Renal cortical epithelial cell (primary cell): ENCODE measurements at regions not wholly inside any gene's neighbourhood (a gene's known extent, or its start where the extent isn't known, plus 50 kb on each side); places are given as distances from the start of the nearest gene placed in this dataset.

Source experiments
- DNase-seq: peaks from one replicate; pipeline ENCODE4 v3.0.0-alpha.2; 2011; ENCODE audit warnings: low read depth

DNA sequence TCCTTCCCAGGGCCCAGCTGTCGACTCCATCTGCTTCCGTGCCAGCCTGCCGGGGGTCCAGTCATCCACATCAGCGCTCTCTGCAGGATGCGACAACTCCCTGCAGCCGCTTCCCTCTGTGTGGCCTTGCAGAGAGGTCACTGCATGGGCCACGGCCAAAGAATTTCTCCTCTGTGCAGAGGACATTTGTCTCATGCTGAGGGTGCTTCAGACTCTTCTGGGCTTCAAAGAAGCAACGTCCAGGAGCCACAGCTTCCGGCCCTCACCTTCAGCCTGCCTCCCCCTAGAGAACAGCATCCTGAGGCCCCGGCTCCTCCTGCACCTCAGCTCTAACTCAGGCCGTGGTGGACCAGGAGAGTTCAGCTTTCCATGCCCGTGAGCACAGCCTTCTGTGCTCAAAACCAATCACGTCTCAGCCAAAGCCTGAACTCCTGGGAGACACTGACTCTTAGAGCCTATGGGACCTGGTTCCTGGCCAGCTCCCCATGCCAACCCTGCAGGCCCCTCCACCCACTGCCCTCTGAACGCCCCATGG lies 258.9 kb downstream of the BRD1 start:
- DNase-seq: no peak

DNA sequence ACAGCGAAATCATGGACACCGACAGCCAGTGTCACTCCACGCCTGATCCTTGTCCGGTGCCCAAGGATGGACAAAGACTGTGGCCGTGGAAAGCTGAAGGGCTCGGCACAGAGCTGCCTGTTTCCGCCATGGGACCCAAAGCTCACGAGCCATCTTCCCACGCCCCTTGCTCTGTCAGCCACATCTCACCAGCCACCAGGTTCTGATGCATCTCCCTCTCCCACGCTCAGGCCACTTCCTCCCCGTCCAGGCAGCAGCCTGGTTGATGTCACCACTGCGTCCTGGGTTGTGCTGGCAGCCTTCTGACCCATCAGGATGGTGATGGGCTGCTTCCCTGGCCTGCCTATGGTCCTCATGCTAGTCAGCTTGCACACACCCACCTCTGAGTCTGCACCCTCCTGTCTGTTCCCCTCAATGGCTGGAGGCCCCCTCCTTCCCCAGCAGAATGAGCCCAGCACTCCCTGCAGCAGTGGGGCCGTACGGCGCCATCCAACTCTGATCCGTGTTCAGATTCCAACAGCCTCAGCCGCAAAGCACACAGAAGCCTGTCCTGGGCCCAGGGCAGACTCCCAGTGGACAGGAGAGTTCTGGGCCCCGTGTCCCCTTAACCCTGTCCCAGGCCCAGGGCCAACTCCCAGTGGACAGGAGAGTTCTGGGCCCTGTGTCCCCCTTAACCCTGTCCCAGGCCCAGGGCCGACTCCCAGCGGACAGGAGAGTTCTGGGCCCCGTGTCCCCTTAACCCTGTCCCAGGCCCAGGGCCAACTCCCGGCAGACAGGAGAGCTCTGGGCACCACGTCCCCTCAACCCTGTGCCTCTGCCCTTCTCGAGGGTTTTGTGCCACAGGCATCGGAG lies 259.5 kb downstream of the BRD1 start:
- no peak for DNase-seq

DNA sequence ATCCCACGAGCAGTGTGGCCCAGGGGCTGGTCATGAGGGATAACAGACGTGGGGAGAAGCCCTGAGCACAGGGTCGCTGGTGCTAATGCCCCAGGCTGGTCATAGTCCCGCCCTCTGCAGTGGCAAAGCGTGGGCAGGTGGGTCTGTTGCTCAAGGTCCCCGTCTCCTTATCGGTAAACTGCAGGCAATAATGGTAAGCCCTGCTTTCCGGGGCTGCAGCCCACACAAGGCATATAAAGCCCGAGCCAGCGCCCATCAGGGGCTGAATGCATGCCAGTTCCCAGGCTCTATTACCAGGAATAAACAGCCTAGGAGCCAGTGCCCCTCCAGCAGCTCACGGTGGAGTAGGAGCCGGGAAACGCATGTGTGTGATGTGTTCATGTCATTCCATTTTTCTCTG lies 261.0 kb downstream of the BRD1 start:
- no peak for DNase-seq

DNA sequence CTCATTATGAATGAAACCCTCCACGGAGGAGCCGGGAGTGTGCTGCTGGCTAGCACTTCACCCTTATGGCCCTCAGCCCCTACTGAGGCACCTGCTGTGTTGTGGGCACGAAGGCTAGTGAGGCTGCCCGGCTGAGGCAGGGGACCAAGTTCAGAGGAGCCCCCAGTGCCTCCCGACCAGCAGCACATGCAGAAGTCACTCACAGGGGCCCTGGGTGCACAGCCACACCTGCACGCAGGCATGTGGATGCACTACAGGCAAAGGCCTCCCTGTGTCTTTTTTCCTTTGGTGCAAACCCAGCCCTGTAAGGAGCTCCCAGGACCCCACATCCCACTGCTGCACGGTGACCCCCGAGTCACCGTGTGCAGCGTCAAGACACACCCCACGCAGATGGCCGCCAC lies 261.5 kb downstream of the BRD1 start:
- DNase-seq: no peak

DNA sequence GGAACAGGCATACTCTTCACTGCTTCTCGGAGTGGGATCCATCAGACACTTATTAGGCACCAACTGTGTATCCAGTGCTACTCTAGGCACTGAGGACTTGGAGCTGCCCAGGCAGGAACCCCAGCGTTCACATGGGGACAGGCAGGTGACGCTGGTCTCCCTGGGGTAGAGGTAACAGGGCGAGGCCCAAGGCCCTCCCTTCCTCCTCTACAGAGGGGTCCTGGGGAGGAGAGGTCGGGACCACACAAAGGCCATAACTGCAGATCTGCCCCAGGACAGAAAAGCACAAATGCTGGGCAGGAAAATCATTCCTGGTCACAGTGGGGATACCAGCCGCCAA lies 262.2 kb downstream of the BRD1 start:
- no peak for DNase-seq

DNA sequence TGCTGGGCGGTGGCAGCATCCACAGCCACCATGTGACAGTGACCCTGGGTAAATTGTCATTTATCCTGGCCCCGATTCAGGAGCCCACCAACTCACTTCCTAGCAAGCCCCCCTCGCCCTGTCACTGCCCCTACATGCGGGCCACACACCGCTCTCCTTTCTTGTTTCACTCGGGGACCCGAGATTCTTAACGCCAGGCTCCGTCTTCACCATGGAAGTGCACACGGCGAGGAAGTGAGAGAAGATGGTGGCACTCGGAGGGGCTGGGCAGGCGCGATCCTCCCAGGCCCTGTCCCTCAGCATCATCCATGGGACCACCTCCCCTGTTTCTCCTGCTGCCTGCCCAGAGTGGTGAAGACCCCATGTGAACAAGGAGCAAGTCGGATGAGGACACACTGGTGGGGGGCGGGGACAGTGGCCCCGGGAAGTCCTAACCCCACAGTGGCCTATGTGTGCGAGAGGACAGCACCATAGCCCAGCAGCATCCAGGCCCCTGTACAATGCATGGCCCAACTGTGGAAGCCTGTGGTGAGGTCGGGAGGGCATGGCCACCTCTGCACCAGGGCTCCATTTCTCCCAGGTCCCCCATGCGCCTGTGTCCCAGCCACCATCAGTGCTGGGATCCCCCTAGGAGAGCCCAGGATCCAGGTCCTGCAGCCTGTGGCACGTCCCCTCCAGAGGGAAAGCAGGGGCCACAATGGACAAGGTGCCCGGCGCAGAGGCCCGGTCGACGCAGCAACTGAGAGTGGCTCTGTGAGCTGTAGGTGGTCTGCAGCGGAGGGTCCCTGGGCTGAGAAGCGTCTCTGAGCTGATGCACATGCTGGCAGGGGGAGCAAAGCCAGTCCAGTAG lies 262.8 kb downstream of the BRD1 start:
- DNase-seq: no peak

DNA sequence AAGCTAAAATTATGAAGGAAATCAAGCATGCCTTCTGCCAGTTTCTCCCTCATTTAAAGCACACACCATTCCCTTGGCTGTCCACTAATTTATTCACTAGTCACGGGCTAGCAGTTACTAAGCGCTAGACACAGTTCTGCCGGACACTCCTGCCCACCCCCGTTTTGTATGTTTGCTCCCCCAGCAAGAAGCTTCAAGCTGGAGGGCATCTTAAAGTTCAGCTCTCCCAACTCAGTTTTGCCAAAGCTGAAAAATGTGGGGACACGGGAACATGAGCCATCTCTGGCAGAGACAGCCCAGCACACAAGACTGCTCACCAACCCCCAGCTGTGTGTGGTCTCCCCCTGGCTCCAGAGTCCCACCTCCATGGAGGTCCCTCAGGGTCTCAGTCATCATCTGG lies 263.6 kb downstream of the BRD1 start:
- DNase-seq: no peak

DNA sequence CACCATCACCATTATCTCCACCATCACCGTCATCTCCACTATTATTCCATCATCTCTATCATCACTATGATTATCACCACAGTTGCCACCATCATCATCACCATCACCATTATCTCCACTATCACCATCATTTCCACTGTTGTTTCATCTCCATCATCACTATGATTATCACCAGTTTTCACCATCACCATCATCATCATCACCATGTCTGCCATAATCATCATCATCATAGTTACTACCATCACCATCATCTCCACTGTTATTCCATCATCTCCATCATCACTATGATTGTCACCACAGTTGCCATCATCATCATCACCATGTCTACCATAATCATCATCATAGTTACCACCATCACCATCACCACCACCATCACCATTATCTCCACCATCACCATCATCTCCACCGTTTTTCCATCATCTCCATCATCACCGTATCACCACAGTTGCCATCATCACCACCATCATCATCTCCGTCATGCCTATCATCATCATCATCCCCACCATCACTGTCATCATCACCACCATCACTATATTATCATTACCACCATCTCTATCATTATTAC lies 264.9 kb downstream of the BRD1 start:
- no peak for DNase-seq

DNA sequence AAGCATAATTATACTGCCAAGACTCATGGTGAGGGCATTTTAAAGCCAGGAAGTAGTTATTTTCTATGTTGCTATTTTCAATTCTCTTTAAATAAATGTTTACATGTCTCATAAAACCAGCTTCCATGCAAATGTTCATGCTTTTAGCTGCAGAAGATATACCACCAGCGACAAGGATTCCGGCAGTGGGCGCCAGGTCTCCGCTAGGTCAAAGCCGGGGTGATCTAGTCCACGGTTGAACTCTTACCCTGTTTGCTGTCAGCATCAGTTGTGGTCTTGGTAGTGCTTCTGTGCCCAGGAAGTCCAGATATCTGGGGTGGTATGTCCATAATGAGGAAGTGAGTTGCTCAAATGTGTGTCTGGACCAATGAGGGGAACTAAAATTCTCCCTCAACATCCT lies 265.7 kb downstream of the BRD1 start:
- DNase-seq: no peak

DNA sequence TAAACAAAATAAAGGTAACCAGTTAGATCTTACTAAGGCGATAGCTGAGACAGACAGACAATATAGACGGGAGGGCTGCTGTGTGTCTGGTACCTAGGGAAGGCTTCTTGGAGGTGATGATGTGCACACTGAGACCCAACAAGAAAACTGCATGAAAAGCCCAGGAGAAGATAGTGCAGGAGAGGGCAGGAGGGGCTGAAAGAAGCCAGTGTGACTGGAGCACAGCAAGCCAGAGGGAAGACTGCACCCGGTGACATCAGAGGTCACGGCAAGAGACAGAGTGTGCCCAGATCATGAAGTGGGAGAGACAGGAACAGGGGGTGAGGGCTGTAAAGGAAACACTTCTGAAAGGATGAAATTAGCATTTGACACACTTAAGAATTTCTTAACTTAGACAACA lies 266.3 kb downstream of the BRD1 start:
- DNase-seq: no peak

DNA sequence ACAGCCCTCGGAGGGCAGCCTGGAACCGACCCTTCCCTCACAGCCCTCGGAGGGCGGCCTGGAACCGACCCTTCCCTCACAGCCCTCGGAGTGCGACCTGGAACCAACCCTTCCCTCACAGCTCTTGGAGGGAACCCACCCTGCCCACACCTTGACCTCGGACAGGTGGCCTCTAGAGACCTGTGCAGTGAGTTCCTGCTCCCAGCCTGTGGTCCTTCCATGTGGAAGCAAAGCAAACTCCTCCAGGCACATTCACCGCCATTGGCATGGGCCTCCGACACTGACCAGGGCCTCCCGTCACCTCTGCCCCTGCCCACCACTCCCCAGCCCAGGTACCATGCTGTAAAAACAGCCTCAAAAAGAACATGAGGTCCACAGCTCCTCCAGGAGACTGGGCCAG lies 272.1 kb downstream of the BRD1 start:
- no peak for DNase-seq

DNA sequence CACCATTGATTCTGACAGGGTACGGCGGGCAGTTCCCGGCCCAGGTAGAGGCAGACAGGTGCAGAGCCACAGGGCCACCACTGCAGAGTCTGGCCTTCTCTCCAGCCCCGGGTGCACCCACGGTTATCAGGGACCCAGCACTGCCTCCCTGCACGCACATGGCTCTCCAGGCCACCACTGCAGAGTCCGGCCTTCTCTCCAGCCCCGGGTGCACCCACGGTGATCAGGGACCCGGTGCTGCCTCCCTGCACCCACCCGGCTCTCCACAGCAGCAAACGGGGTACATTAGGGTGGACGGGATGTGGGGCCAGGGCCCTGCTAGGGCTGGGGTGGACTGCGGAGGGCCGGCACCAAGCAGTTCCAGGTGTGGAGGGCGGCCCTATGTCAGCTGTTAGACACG lies 272.9 kb downstream of the BRD1 start:
- no peak for DNase-seq

DNA sequence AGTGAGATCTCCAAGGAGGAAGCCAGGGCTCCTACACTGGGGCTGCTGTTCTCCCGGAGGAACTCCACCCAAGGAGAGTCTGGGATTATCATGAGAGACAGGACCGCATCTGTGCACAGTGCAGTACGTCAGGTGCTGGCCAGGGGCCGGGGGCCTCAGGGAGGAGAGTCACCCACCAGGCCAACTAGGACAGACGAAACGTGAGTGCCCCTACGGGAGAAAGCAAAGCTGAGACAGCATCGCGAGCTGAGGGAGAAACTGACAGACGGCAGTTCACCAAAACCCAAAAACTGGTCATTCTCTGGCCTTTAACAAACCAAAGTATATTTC lies 273.4 kb downstream of the BRD1 start:
- no peak for DNase-seq

DNA sequence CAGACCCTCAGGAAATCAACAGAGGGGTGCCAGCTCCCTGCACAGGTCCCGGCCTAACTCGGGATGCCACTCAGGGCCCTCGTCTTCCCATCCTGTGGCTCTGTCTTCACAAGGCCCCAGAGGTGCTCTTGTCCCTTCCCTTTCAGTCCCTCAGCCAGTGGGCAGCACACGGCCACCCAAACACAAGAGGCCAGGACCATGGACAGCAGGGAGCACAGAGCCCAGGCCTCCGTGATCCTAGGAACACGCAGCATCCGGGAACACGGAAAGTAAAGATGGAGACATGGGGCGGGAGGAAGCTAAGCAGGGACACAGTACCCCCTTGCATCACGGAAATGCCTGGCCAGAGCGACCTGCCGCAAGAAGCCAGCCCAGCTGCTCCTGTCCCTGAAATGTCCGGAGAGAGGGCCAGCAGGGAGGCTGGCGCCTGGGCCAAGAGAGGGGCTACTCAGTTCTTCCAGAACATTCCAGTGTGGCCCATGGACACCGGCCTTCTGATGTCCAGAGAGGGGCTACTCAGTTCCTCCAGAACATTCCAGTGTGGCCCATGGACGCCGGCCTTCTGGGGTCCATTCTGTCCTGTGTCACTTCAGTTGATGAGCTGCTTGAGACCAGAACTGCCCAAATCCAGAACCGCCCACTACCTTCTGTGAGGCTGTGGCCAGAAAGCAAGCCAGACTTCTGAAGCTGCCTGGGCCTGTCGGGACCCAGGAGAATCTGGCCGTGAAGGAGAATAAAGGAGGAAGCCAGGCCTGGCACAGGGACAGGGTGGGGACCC lies 274.0 kb downstream of the BRD1 start:
- no peak for DNase-seq

DNA sequence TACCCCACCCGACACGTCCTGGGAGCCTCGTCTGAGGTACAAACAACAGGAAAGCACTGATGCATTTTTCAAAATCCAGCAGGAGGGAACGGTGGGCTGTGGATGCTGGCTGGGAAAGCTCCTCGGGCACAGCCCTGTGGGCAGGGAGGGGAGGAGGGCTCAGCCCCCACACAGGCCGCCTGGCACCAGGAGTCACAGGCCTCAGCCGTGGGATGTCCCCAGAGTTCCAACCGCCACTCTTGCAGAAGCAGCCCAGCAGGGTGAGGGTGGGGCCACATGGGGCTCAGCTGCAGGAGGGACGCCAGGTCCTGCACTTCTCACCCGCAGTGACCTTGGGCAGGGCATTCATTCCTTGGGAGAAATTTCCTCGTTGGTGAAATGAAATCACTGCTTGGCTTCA lies 274.6 kb downstream of the BRD1 start:
- no peak for DNase-seq

DNA sequence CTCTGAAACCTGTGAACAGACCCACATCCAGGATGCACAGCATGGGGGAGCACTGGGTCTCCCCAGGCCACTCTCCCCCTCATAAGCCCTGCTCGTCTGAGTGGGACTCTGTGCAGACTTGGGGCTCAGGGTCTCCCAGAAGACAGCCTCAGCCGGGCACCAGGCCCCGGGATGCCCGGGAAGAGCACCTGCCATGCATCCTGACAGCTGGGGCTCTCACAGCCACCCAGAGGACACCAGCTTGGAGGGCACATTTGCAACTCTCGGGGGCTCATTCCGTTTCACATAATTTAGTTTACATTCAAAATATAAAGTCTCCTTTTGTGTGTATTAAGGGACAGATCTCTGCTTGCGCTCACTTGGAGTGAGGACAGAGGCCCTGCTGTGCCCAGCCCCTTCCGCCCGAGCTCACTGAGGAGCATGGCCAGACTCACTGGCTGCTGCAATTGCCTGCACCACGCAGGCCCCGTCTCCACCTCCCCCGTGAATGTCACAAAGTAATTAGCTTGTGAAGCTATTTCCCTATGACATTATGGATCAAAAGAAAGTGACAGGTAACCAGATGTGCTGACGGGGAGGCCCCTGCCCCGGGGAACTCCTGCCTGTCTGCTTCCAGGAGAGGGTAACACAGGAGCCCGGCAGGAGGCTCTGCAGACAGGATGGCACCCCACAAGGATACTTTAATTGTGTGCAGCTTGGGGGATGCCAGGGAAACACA lies 275.6 kb downstream of the BRD1 start:
- DNase-seq: no peak

DNA sequence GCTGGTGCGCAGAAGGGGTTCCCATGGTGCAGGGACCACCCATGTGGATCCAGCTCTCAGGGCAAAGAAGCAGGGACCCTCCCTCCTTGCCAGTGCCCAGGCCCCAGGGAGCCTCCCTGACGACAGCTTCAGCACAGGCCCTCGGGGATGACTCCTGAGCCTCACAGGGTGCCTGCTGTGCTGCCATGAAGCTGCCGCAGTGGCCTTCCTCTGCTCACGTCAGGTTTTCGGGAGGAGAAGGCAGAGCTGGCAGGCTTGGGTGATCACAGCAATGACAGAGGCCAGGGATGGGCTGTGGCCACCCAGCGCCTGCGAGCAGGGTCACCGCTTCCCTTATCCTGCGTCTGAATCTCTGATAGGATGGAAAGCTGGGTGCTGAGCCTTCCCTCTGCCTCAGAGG lies 276.2 kb downstream of the BRD1 start:
- DNase-seq: no peak

DNA sequence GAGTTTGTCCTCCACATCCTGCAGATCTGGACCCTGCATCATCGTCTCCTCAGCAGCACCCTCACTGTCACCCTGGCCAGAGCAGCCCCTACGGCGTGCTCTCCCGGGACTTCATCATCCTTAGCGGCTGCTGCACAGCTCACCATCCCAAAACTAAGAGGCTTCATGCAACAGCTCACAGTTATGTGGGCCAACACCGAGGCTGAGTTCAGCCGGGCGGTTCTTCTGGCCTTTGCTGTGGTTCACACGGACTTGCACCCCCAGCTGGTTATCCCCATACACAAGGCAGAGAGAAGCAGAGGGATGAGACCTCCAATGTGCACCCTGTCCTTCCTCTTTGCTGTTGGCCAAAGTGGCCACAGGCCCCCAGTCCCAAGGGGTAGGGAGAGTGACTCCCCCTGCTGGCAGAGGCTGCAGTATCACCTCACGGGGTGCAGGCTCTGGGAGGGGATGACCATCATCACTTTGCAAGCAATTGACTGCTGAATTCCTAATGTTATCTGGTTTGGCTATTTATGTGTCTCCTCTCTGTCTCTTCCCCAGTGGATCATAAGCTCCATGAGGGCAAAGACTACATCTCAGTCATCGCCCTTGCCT lies 276.8 kb downstream of the BRD1 start:
- no peak for DNase-seq

DNA sequence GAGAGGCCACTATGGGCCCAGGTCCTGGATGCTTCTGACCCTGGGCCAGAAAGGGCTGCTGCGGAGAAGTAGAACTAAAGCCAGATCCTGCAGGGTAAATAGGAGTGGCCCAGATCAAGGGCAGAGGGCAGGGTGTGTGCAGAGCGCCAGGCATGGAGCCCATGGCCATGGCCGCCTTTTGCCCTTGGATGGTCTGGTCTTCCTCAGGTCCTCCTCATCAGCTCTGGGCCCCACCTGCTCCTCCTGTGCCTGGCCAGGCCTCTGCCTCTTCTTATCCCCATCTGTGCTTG lies 277.6 kb downstream of the BRD1 start:
- DNase-seq: no peak

DNA sequence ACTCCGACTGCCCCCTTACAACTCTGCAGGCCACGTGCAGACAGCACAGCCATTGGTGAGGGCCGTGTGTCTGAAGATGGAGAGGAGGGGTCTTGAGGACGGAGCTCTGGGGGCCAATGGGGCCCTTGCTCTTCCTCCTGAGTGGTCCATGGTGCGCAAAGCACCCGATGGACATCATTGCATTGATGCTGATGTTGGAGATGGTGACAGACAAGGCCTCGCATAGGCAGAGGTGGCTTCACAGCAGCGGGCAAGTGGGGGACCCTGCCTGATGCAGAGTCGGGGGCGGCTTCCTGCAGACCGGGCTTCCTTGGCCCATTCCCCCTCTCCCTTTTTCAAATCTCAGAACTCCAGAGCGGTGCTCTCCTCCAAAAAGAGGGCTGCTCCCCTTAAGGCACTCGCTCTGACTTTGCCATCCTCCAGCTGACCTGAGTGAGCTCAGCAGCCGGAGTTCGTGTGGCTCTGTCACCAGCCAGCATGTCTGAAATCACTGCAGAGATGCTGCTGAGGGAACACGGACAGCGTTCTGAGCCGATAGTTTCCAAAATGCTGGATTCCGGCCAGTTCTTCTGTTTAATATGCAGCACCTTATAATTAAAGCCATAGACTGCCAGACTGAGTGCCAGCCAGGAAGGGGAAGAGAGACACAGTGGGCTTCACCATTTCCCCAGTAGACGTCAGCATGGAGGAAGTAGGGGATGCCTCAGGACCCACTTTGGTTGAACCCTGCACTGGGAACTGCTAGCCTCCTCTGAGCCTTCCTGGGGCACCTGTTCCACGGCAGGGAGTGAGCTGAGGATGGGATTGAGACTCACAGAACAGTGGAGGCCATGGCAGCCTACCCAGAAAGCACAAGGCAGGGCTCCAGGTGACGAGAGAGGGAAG lies 278.2 kb downstream of the BRD1 start:
- no peak for DNase-seq
